Tibial nerve (tissue), 3 donors: ENCODE measurements at regions not wholly inside any gene's neighbourhood (a gene's known extent, or its start where the extent isn't known, plus 50 kb on each side); places are given as distances from the start of the nearest gene placed in this dataset.

Experiments used
- POLR2A ChIP-seq, 2 donors: fragments of 450-650 bp; IDR thresholded peaks; one replicate each; pipeline ENCODE4 v1.6.1; 2017; ENCODE audit warnings: antibody characterized with exemption in 2 of 2, mild to moderate bottlenecking in 2 of 2, moderate library complexity in 2 of 2
- TF ChIP-seq, protein P1 (sequence below), 5 experiments: fragments of 200-600 bp in 3 of 5; fragments of 450-650 bp in 2 of 5; sonication (generic) in 3 of 5; IDR thresholded peaks; one replicate each; pipeline ENCODE4 v1.5.1; 2016 to 2019; ENCODE audit warnings: antibody characterized with exemption in 5 of 5, mild to moderate bottlenecking in 3 of 5, moderate library complexity in 2 of 5

DNA sequence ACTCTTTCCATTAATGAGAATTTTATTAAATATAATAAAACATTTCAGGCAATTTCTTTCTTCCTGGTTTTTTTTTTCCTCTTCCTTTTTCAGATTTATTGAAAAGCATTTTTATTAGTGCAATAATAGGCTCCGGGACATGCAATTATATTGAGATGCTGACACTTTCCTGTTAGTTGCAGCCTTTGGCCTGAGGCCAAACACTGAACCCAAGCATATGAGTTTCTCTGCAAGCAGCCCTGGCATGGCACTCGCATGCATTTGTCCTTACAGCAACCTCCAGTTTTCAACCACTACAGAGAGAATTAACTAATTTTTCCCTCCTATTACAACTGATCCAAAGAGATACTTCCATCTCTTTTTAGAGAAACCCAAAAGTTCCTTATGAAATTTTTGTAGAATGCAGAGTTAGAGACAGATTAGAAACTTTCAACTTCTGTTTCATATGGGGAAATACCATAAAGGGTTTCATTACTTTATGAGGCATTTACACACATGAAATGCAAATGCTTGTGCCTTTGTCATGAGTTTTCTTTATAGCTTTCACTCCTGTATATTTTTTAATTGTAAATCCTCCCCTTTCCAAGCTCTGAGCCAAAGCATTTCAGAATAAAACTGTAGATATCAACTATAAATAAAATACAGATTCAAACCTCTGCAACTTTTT lies 183.0 kb downstream of the CETN3 start:
- TF ChIP-seq, protein P1, sequence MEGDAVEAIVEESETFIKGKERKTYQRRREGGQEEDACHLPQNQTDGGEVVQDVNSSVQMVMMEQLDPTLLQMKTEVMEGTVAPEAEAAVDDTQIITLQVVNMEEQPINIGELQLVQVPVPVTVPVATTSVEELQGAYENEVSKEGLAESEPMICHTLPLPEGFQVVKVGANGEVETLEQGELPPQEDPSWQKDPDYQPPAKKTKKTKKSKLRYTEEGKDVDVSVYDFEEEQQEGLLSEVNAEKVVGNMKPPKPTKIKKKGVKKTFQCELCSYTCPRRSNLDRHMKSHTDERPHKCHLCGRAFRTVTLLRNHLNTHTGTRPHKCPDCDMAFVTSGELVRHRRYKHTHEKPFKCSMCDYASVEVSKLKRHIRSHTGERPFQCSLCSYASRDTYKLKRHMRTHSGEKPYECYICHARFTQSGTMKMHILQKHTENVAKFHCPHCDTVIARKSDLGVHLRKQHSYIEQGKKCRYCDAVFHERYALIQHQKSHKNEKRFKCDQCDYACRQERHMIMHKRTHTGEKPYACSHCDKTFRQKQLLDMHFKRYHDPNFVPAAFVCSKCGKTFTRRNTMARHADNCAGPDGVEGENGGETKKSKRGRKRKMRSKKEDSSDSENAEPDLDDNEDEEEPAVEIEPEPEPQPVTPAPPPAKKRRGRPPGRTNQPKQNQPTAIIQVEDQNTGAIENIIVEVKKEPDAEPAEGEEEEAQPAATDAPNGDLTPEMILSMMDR (IDR thresholded peaks at IDR 0.05), result no peak
- TF ChIP-seq POLR2A (IDR thresholded peaks at IDR 0.05), result no peak
